ENCODE measurements at regions not wholly inside any gene's neighbourhood (a gene's known extent, or its start where the extent isn't known, plus 50 kb on each side); places are given as distances from the start of the nearest gene placed in this dataset.

- no peak overlapping the region for H3K4me3 ChIP-seq (ENCODE audit: low read depth, low read length)
- in situ Hi-C loops (cut with HindIII; ENCODE audit: low sequenced_read_pairs), result no loop called here
- DNase-seq (ENCODE audit: low read depth, low spot score), result no peak
- no peak for TF ChIP-seq CTCF (IDR thresholded peaks at IDR 0.05; ENCODE audit: low read depth, low read length)
These were observed 63.7 kb upstream of the DPT start for GRCh38 chr1:168792592-168793125.

GRCh38 chr1:168794057-168794456 is 65.1 kb upstream of the DPT start:
- in situ Hi-C loops (cut with HindIII; ENCODE audit: low sequenced_read_pairs), result no loop called here
- no peak overlapping the region for H3K4me3 ChIP-seq (ENCODE audit: low read depth, low read length)
- no peak for TF ChIP-seq CTCF (IDR thresholded peaks at IDR 0.05; ENCODE audit: low read depth, low read length)
- DNase-seq (ENCODE audit: low read depth, low spot score), result no peak

- no peak overlapping the region for H3K4me3 ChIP-seq (ENCODE audit: low read depth, low read length)
- no peak for DNase-seq (ENCODE audit: low read depth, low spot score)
- in situ Hi-C loops (cut with HindIII; ENCODE audit: low sequenced_read_pairs), result no loop called here
- no peak for TF ChIP-seq CTCF (IDR thresholded peaks at IDR 0.05; ENCODE audit: low read depth, low read length)
These were observed 66.7 kb upstream of the DPT start for GRCh38 chr1:168795681-168796080.

GRCh38 chr1:168799927-168800605 is 71.1 kb upstream of the DPT start:
- H3K4me3 ChIP-seq (ENCODE audit: low read depth, low read length), result no peak overlapping the region
- TF ChIP-seq CTCF (IDR thresholded peaks at IDR 0.05; ENCODE audit: low read depth, low read length), result no peak
- in situ Hi-C loops (cut with HindIII; ENCODE audit: low sequenced_read_pairs), result no loop called here
- no peak for DNase-seq (ENCODE audit: low read depth, low spot score)

GRCh38 chr1:168801032-168801745 is 72.2 kb upstream of the DPT start:
- no peak overlapping the region for H3K4me3 ChIP-seq (ENCODE audit: low read depth, low read length)
- no peak for TF ChIP-seq CTCF (IDR thresholded peaks at IDR 0.05; ENCODE audit: low read depth, low read length)
- no peak for DNase-seq (ENCODE audit: low read depth, low spot score)
- in situ Hi-C loops (cut with HindIII; ENCODE audit: low sequenced_read_pairs), result no loop called here

- TF ChIP-seq CTCF (IDR thresholded peaks at IDR 0.05; ENCODE audit: low read depth, low read length), result no peak
- DNase-seq (ENCODE audit: low read depth, low spot score), result no peak
- H3K4me3 ChIP-seq (ENCODE audit: low read depth, low read length), result no peak overlapping the region
- in situ Hi-C loops (cut with HindIII; ENCODE audit: low sequenced_read_pairs), result no loop called here
These were observed 75.0 kb upstream of the DPT start for GRCh38 chr1:168803806-168804510.
